ENCODE measurements at regions not wholly inside any gene's neighbourhood (a gene's known extent, or its start where the extent isn't known, plus 50 kb on each side); places are given as distances from the start of the nearest gene placed in this dataset.

- no peak overlapping the region for H3K27ac ChIP-seq (ENCODE audit: low read length)
- no peak overlapping the region for H3K9ac ChIP-seq (ENCODE audit: low read depth, low read length)
- H3K4me1 ChIP-seq (ENCODE audit: insufficient read depth, low read length) = no peaks in the 10 kb centered on the region
- H3K4me3 ChIP-seq (ENCODE audit: low read depth in 1 of 2, low read length in 2 of 2) = no peak overlapping the region
- H3K27me3 ChIP-seq (ENCODE audit: insufficient read depth, low read length, poor library complexity) = no peaks in the 10 kb centered on the region
- no peaks in the 10 kb centered on the region for H3K36me3 ChIP-seq (ENCODE audit: insufficient read depth, low read length)
- no peak for ATAC-seq (ENCODE audit: insufficient read depth, low read depth)
- DNase-seq = no peak
- H2AFZ ChIP-seq (ENCODE audit: low read depth, low read length) = no peak overlapping the region
- no peaks in the 10 kb centered on the region for H4K20me1 ChIP-seq (ENCODE audit: insufficient read depth, low read length)
- H3K79me2 ChIP-seq (ENCODE audit: insufficient read depth, low read length) = no peaks in the 10 kb centered on the region
- H3K4me2 ChIP-seq (ENCODE audit: insufficient read depth, low read length) = no peak overlapping the region
- TF ChIP-seq CTCF (IDR thresholded peaks at IDR 0.05; ENCODE audit: borderline replicate concordance, extremely low read depth, low read length, poor library complexity, severe bottlenecking) = no peak
- no peak for TF ChIP-seq EZH2 (IDR thresholded peaks at IDR 0.05; ENCODE audit: borderline replicate concordance, low read depth, low read length, severe bottlenecking)
- no peaks in the 10 kb centered on the region for H3K9me3 ChIP-seq (ENCODE audit: insufficient read depth, low read length, severe bottlenecking)
Observed at GRCh38 chr3:153901152-153901551, 220.0 kb upstream of the ARHGEF26 start.

- ATAC-seq (ENCODE audit: insufficient read depth, low read depth) = no peak
- no peaks in the 10 kb centered on the region for H4K20me1 ChIP-seq (ENCODE audit: insufficient read depth, low read length)
- no peaks in the 10 kb centered on the region for H3K9me3 ChIP-seq (ENCODE audit: insufficient read depth, low read length, severe bottlenecking)
Observed at GRCh38 chr3:153901991-153902390, 219.2 kb upstream of the ARHGEF26 start.

GRCh38 chr3:153903430-153903829 lies 217.8 kb upstream of the ARHGEF26 start:
- no peak for DNase-seq
- TF ChIP-seq CTCF (IDR thresholded peaks at IDR 0.05; ENCODE audit: borderline replicate concordance, extremely low read depth, low read length, poor library complexity, severe bottlenecking) (no peak), EZH2 (IDR thresholded peaks at IDR 0.05; ENCODE audit: borderline replicate concordance, low read depth, low read length, severe bottlenecking) (no peak)

More at GRCh38 chr3:153901991-153902390, 219.2 kb upstream of the ARHGEF26 start:
- no peak overlapping the region for H3K4me2 ChIP-seq (ENCODE audit: insufficient read depth, low read length)
- H3K27me3 ChIP-seq (ENCODE audit: insufficient read depth, low read length, poor library complexity) = no peaks in the 10 kb centered on the region
- no peak overlapping the region for H3K4me3 ChIP-seq (ENCODE audit: low read depth in 1 of 2, low read length in 2 of 2)
- H3K9ac ChIP-seq (ENCODE audit: low read depth, low read length) = no peak overlapping the region
- no peak for TF ChIP-seq EZH2 (IDR thresholded peaks at IDR 0.05; ENCODE audit: borderline replicate concordance, low read depth, low read length, severe bottlenecking)
- TF ChIP-seq CTCF (IDR thresholded peaks at IDR 0.05; ENCODE audit: borderline replicate concordance, extremely low read depth, low read length, poor library complexity, severe bottlenecking) = no peak
- no peaks in the 10 kb centered on the region for H3K4me1 ChIP-seq (ENCODE audit: insufficient read depth, low read length)
- H2AFZ ChIP-seq (ENCODE audit: low read depth, low read length) = no peak overlapping the region
- H3K27ac ChIP-seq (ENCODE audit: low read length) = no peak overlapping the region
- DNase-seq = no peak
- H3K36me3 ChIP-seq (ENCODE audit: insufficient read depth, low read length) = no peaks in the 10 kb centered on the region
- H3K79me2 ChIP-seq (ENCODE audit: insufficient read depth, low read length) = no peaks in the 10 kb centered on the region

GRCh38 chr3:153906366-153906765 lies 214.8 kb upstream of the ARHGEF26 start:
- H3K79me2 ChIP-seq (ENCODE audit: insufficient read depth, low read length) = no peaks in the 10 kb centered on the region
- no peak overlapping the region for H3K9ac ChIP-seq (ENCODE audit: low read depth, low read length)
- no peaks in the 10 kb centered on the region for H3K27me3 ChIP-seq (ENCODE audit: insufficient read depth, low read length, poor library complexity)
- DNase-seq = no peak
- H2AFZ ChIP-seq (ENCODE audit: low read depth, low read length) = no peak overlapping the region
- H4K20me1 ChIP-seq (ENCODE audit: insufficient read depth, low read length) = no peaks in the 10 kb centered on the region
- H3K4me3 ChIP-seq (ENCODE audit: low read depth in 1 of 2, low read length in 2 of 2) = no peak overlapping the region
- TF ChIP-seq CTCF (IDR thresholded peaks at IDR 0.05; ENCODE audit: borderline replicate concordance, extremely low read depth, low read length, poor library complexity, severe bottlenecking) = no peak
- TF ChIP-seq EZH2 (IDR thresholded peaks at IDR 0.05; ENCODE audit: borderline replicate concordance, low read depth, low read length, severe bottlenecking) = no peak
- no peak overlapping the region for H3K27ac ChIP-seq (ENCODE audit: low read length)
- H3K9me3 ChIP-seq (ENCODE audit: insufficient read depth, low read length, severe bottlenecking) = no peaks in the 10 kb centered on the region
- H3K4me2 ChIP-seq (ENCODE audit: insufficient read depth, low read length) = no peak overlapping the region
- H3K4me1 ChIP-seq (ENCODE audit: insufficient read depth, low read length) = no peaks in the 10 kb centered on the region
- H3K36me3 ChIP-seq (ENCODE audit: insufficient read depth, low read length) = no peaks in the 10 kb centered on the region
- no peak for ATAC-seq (ENCODE audit: insufficient read depth, low read depth)

More at GRCh38 chr3:153903430-153903829, 217.8 kb upstream of the ARHGEF26 start:
- H3K9ac ChIP-seq (ENCODE audit: low read depth, low read length) = no peak overlapping the region
- no peak overlapping the region for H2AFZ ChIP-seq (ENCODE audit: low read depth, low read length)
- no peak for ATAC-seq (ENCODE audit: insufficient read depth, low read depth)
- no peaks in the 10 kb centered on the region for H3K9me3 ChIP-seq (ENCODE audit: insufficient read depth, low read length, severe bottlenecking)
- no peaks in the 10 kb centered on the region for H4K20me1 ChIP-seq (ENCODE audit: insufficient read depth, low read length)
- no peaks in the 10 kb centered on the region for H3K36me3 ChIP-seq (ENCODE audit: insufficient read depth, low read length)
- H3K4me1 ChIP-seq (ENCODE audit: insufficient read depth, low read length) = no peaks in the 10 kb centered on the region
- H3K4me2 ChIP-seq (ENCODE audit: insufficient read depth, low read length) = no peak overlapping the region
- no peaks in the 10 kb centered on the region for H3K27me3 ChIP-seq (ENCODE audit: insufficient read depth, low read length, poor library complexity)
- no peaks in the 10 kb centered on the region for H3K79me2 ChIP-seq (ENCODE audit: insufficient read depth, low read length)
- H3K4me3 ChIP-seq (ENCODE audit: low read depth in 1 of 2, low read length in 2 of 2) = no peak overlapping the region
- H3K27ac ChIP-seq (ENCODE audit: low read length) = no peak overlapping the region
